Fibroblast of pulmonary artery (primary cell): ENCODE measurements at regions not wholly inside any gene's neighbourhood (a gene's known extent, or its start where the extent isn't known, plus 50 kb on each side); places are given as distances from the start of the nearest gene placed in this dataset.

Experiments used
- DNase-seq: peaks from one replicate; pipeline ENCODE4 v3.0.0-alpha.2; 2010; ENCODE audit warnings: low read depth
- H3K4me3 ChIP-seq: replicated peaks from 2 replicates; pipeline ENCODE4 v1.5.1; 2011; ENCODE audit warnings: low read depth, mild to moderate bottlenecking, control low read depth, low read length, moderate library complexity
- TF ChIP-seq, protein P1 (sequence below): IDR thresholded peaks from 2 replicates; pipeline ENCODE4 v1.5.1; 2011; ENCODE audit warnings: mild to moderate bottlenecking, control low read depth, low read length, inconsistent platforms; ENCODE audit errors: missing control alignments

DNA sequence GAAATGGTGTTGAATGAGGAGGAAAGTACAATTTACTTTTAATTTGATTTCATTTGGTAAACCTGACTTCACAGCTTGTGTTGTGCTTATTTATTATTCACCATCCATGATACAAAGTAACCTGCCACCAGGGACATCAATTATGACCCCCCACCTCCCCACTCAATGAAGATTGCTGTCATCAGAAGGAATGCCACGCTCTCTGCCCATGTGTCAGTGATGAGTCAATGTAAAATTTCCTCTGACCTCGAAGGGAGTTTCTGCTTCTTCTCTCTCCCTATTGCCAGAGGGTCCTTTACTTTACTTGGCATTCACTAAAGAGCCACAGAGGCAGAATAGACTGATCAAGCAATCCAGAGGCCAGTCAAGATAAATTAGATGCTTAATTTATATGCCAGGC is 759.7 kb downstream of the CDH11 start:
- peak; percentile 12 for DNase-seq
- H3K4me3 ChIP-seq: no peak overlapping the region
- TF ChIP-seq, protein P1, sequence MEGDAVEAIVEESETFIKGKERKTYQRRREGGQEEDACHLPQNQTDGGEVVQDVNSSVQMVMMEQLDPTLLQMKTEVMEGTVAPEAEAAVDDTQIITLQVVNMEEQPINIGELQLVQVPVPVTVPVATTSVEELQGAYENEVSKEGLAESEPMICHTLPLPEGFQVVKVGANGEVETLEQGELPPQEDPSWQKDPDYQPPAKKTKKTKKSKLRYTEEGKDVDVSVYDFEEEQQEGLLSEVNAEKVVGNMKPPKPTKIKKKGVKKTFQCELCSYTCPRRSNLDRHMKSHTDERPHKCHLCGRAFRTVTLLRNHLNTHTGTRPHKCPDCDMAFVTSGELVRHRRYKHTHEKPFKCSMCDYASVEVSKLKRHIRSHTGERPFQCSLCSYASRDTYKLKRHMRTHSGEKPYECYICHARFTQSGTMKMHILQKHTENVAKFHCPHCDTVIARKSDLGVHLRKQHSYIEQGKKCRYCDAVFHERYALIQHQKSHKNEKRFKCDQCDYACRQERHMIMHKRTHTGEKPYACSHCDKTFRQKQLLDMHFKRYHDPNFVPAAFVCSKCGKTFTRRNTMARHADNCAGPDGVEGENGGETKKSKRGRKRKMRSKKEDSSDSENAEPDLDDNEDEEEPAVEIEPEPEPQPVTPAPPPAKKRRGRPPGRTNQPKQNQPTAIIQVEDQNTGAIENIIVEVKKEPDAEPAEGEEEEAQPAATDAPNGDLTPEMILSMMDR: no peak

DNA sequence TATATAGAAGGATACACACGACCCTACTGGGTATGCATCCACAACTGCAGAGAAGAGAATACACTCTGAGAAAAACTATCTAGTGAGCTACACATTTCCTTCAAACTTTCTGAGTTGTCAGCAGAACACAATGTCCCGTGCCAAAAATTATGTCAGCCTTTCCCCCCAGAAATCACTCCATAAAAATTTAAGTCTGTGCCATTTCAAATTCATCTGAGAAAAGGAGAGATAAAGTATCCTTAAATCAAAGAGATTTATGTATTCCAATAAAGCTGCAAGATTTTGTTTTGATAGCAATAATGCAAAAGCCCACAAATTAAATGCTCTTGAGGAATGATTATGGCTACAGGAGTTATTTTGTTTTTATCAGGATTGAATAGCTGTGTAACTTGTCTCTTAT is 760.1 kb downstream of the CDH11 start:
- no peak for DNase-seq
- no peak overlapping the region for H3K4me3 ChIP-seq
- TF ChIP-seq, protein P1: no peak

DNA sequence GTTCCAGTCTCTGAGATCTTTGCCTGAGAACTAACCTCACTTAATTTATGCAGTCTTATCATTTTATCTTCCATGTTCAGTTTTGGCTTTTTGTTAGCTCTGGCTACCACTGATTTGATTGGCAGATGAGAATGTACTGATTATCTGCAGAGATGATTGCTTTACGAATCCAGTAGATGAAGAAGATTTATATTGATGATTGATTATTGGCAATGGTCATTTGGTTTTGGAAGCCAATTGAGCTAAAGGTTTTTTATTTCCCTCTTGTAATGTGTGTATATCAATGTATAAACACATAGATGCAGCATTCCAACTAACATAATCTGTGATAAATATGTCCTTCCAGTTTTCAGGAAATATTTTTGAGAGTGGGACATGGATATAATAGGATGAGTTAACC is 763.6 kb downstream of the CDH11 start:
- no peak for DNase-seq
- TF ChIP-seq, protein P1: no peak
- no peak overlapping the region for H3K4me3 ChIP-seq

DNA sequence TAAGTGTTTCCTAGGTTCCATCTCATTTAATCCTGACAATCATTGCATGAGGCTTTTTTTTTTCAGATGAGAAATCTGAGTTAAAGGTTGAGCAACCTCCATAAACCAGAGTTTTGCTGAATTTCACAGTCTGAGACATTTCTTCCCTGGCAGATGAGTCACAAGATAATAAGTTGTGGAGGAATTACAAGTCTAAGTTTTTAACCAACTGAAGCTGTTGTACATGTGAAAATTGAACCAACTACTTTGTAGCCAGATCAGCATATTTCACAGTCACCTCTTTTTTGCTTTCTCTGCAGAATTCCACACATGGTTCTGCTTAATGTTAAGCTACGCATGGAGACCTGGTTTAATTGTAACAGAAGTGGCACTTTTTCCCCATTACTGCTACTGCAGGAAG is 765.6 kb downstream of the CDH11 start:
- TF ChIP-seq, protein P1: no peak
- peak; percentile 80 for DNase-seq

DNA sequence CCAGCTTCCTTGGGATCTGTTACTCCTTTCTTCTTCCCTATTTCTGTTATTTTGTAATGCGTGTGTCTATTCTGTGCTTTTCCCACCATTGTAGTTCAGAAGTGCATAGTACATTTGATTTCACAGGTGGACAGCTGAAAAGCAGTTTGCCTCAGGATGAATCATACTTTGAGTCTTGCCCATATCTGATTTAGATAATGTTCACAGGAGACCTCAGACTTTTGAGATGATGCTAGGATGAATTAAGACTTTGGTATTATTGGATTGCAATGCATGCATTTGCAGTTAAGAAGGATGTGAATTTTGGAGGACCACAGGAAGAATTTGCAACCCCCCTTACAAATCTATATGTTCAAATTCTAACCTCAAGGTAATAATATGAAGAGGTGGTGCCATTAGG is 769.6 kb downstream of the CDH11 start:
- TF ChIP-seq, protein P1: no peak
- DNase-seq: no peak
- H3K4me3 ChIP-seq: no peak overlapping the region

More for the DNA sequence above, 765.6 kb downstream of the CDH11 start:
- H3K4me3 ChIP-seq: no peak overlapping the region

DNA sequence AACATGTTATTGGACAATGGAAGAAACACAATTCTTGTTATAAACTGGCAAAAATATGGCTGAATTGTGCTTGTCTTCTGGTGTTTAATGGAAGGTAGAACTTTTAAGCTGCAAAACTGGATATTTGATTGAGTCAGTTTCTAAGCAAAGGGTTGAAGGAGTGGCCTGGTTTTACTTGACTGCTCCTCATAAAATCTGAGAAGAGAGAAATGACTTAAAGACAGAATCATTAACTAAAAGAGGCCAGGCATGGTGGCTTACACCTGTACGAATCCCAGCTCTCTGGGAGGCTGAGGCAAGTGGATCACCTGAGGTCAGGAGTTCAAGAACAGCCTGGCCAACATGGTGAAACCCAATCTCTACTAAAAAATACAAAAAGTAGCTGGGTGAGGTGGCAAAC is 770.7 kb downstream of the CDH11 start:
- TF ChIP-seq, protein P1: no peak
- no peak overlapping the region for H3K4me3 ChIP-seq
- DNase-seq: no peak

DNA sequence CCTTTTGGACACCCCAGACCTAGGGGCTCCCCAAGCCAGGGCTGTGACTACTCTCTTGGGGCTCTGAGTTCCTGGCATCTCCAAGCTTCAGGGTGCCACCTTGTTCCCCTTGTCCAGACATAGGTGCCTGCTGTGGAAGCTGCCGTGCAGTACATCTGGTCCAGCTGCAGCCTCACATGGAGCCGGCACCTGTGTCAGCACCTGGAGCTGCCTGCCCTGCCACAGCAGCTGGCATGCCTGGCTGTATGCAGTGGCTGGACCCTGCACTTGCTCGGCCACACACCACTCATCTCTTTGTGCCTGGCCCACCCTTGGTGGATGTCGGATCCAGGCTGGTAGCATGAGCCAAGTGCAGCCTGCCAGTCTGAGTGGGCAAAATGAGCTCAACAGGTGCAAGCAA is 775.8 kb downstream of the CDH11 start:
- TF ChIP-seq, protein P1: no peak
- no peak for DNase-seq
- no peak overlapping the region for H3K4me3 ChIP-seq
